ENCODE measurements at regions not wholly inside any gene's neighbourhood (a gene's known extent, or its start where the extent isn't known, plus 50 kb on each side); places are given as distances from the start of the nearest gene placed in this dataset. TPM values are rescaled to one million over a fixed set of nuclear protein-coding genes. Genes with fewer than 3 reads are reported as not detected.

GRCh38 chr11:47906066-47906465, 57.9 kb upstream of the NUP160 start:
- no peak for DNase-seq
- Histone ChIP-seq H3K36me3 (no peaks in the 10 kb centered on the region), H3K9me3 (no peaks in the 10 kb centered on the region), H3K27me3 (no peaks in the 10 kb centered on the region), H3K4me3 (no peak overlapping the region), H3K4me1 (no peaks in the 10 kb centered on the region), H3K27ac (no peak overlapping the region)
- intact Hi-C loops (cut with DNase I; ENCODE audit: low total_unique reads), result no loop called here
- no peak for TF ChIP-seq CTCF (IDR thresholded peaks at IDR 0.05)
- TF ChIP-seq POLR2A (IDR thresholded peaks at IDR 0.05), result no peak

DNA sequence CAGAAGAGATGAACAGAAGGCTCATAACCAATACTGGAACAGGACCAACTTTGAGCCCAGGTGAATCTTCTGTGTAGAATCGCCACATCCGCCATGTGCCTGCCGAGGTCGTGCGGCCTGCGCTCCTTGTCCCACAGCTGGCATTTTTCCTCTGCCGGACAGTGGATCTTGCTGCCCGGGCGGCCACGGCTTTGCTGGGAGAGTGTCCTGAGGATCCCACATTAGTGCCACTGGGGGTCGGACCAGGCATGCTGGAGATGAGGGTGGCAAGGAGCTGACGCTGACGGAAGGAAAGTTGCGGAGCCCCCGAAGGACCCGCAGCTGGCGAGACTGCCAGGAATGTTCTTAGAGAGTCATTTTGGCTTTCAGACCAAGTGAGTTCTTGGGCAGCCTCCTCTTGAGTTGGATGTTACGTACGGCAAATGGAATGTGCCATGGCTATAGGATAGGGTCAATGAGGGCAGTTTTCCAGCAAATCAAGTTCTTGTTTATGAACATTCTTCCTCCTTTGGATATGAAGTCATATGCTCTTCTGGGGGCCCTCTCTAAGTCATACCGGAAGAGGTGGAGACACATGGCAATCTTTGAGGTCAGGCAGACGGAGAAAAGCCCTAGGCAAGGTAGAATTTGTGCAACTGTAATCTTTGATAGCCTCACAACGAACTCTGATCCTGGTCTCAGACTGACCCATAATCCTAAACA, 57.4 kb upstream of the NUP160 start:
- no peak for DNase-seq
- Histone ChIP-seq H3K4me1 (no peaks in the 10 kb centered on the region), H3K27ac (no peak overlapping the region), H3K36me3 (no peaks in the 10 kb centered on the region), H3K9me3 (no peaks in the 10 kb centered on the region), H3K27me3 (no peaks in the 10 kb centered on the region), H3K4me3 (no peak overlapping the region)
- TF ChIP-seq POLR2A (IDR thresholded peaks at IDR 0.05) (no peak), CTCF (IDR thresholded peaks at IDR 0.05) (no peak)
- intact Hi-C loops (cut with DNase I; ENCODE audit: low total_unique reads), result no loop called here

DNA sequence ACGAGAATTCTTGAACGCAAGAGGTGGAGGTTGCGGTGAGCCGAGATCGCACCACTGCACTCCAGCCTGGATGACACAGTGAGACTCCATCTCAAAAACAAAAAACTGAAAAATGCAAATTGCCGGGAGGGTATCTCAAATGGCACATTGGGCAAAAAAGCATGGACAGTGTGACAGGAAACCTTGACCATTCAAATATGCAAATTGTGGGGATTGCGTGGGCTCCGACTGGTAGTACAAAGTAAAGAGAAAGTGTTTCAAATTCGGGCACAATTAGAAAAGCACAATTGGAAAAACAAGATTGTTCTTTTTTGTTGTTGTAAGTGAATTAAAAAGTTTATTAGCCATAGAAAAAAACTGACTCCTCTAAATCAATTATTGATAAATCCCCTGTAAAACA, 56.7 kb upstream of the NUP160 start:
- intact Hi-C loops (cut with DNase I; ENCODE audit: low total_unique reads), result no loop called here
- DNase-seq, result no peak
- TF ChIP-seq CTCF (IDR thresholded peaks at IDR 0.05) (no peak), POLR2A (IDR thresholded peaks at IDR 0.05) (no peak)

GRCh38 chr11:47904048-47904447, 55.9 kb upstream of the NUP160 start:
- DNase-seq, result no peak
- Histone ChIP-seq H3K4me1 (no peaks in the 10 kb centered on the region), H3K4me3 (no peak overlapping the region), H3K27me3 (no peaks in the 10 kb centered on the region), H3K9me3 (no peaks in the 10 kb centered on the region), H3K36me3 (no peaks in the 10 kb centered on the region), H3K27ac (no peak overlapping the region)
- TF ChIP-seq POLR2A (IDR thresholded peaks at IDR 0.05) (no peak), CTCF (IDR thresholded peaks at IDR 0.05) (no peak)
- intact Hi-C loops (cut with DNase I; ENCODE audit: low total_unique reads), result no loop called here

More for the DNA sequence above, 56.7 kb upstream of the NUP160 start:
- H3K36me3 ChIP-seq, result no peaks in the 10 kb centered on the region
- no peak overlapping the region for H3K4me3 ChIP-seq
- no peaks in the 10 kb centered on the region for H3K27me3 ChIP-seq
- H3K4me1 ChIP-seq, result no peaks in the 10 kb centered on the region
- no peak overlapping the region for H3K27ac ChIP-seq
- no peaks in the 10 kb centered on the region for H3K9me3 ChIP-seq

DNA sequence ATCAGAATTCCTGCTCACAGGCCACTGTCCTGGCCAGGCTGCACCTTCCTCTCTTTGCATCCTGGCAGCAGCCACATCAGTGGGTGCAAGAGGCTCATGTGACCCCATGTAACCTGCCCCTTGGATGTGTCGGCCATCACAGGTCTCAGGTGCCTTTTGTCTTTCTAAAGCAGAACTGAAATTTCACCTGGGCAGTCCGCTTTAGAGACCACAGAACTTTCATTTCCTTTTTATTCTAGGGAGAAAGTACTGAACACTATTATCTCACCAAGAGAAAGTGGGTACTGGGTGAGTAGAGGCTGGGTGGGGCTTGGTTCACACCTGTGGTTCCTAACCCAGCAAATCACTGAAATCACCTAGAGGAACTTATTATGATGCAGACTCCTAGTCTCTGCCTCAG, 51.7 kb upstream of the NUP160 start:
- Histone ChIP-seq H3K27me3 (no peaks in the 10 kb centered on the region), H3K9me3 (no peaks in the 10 kb centered on the region), H3K36me3 (no peaks in the 10 kb centered on the region), H3K27ac (no peak overlapping the region), H3K4me3 (no peak overlapping the region), H3K4me1 (no peaks in the 10 kb centered on the region)
- no peak for DNase-seq
- intact Hi-C loops (cut with DNase I; ENCODE audit: low total_unique reads), result no loop called here
- no peak for TF ChIP-seq POLR2A (IDR thresholded peaks at IDR 0.05)
- no peak for TF ChIP-seq CTCF (IDR thresholded peaks at IDR 0.05)

Small RNA genes lying in the stretch of these regions (small RNA-seq; reads per million reads assigned to genes)
- gene AC023232.1, result not detected
